HepG2 (cell line): ENCODE measurements at regions not wholly inside any gene's neighbourhood (a gene's known extent, or its start where the extent isn't known, plus 50 kb on each side); places are given as distances from the start of the nearest gene placed in this dataset.
"Not testable (repeated sequence)": the region's sequence is repeated elsewhere in the genome, so short reads cannot be mapped to it uniquely, and the experiment has no call there.

Source experiments
- ATAC-seq: fragments of 200-7000 bp; cut with Tn5 transposase; 3 replicates; pipeline ENCODE4 v1.9.1; 2020; ENCODE audit warnings: mild to moderate bottlenecking, moderate library complexity
- BruUV-seq: library from RNA; stranded (reverse); fragments of 400-500 nt; replicated peaks from 2 replicates; lab custom pipeline; 2021; lab: Mats Ljungman, UMichigan
- CTCF ChIA-PET: fragments of 300-600 bp; formaldehyde crosslinking; extraction: SDS; loops from one replicate; lab custom pipeline; 2021; ENCODE audit warnings: low total read pairs, inconsistent platforms, low intra/inter-chr PET ratio; lab: Yijun Ruan, JAX
- POLR2A ChIA-PET: fragments of 350-600 bp; sonication (Branson Sonifier 250); formaldehyde crosslinking; loops from one replicate; lab custom pipeline; 2020; ENCODE audit warnings: antibody characterized with exemption, inconsistent platforms; lab: Yijun Ruan, JAX
- DNase-seq: peaks from one replicate; pipeline ENCODE4 v3.0.0-alpha.2; 2015; ENCODE audit warnings: low spot score
- FAIRE-seq: peaks from 3 replicates; lab custom pipeline; 2011; peaks lifted over from hg19 to GRCh38; lab: Jason Lieb, UNC
- H2AFZ ChIP-seq: one replicate; pipeline ENCODE4 v1.6.1; 2011; ENCODE audit warnings: low read length, inconsistent platforms
- H3K27ac ChIP-seq: fragments of 300-600 bp; 3 replicates; pipeline ENCODE4 v1.8.0; 2011; ENCODE audit warnings: mixed run types, mild to moderate bottlenecking, mixed read lengths, low read length, inconsistent platforms; ENCODE audit not compliant: insufficient read depth; ENCODE audit errors: extremely low read length
- H3K27me3 ChIP-seq, 2 experiments: fragments of 200-600 bp in 1 of 2; 2 replicates in 1 of 2; 3 replicates in 1 of 2; pipeline versions ENCODE4 v1.6.0 to v1.8.0; 2011; ENCODE audit warnings: low read length in 2 of 2, mild to moderate bottlenecking in 2 of 2, moderate library complexity in 2 of 2, inconsistent platforms in 1 of 2; ENCODE audit not compliant: insufficient read depth in 2 of 2, control insufficient read depth in 1 of 2
- H3K36me3 ChIP-seq, 2 experiments: fragments of 200-600 bp in 1 of 2; replicated peaks in 1 of 2; 2 replicates in 1 of 2; 3 replicates in 1 of 2; pipeline versions ENCODE4 v1.5.1 to v1.8.0; 2011; ENCODE audit warnings: low read length in 2 of 2, inconsistent platforms in 1 of 2; ENCODE audit not compliant: insufficient read depth in 2 of 2, control insufficient read depth in 1 of 2
- H3K4me1 ChIP-seq: 2 replicates; pipeline ENCODE4 v1.5.1; 2012; ENCODE audit warnings: low read length, inconsistent platforms; ENCODE audit not compliant: insufficient read depth
- H3K4me2 ChIP-seq: 2 replicates; pipeline ENCODE4 v1.6.0; 2011; ENCODE audit warnings: low read depth, low read length, inconsistent platforms
- H3K4me3 ChIP-seq, 3 experiments: fragments of 200-600 bp in 1 of 3; sonication (generic), shearing (Covaris generic) in 1 of 3; replicated peaks in 1 of 3; 2 replicates each; pipeline ENCODE4 v1.5.1; 2011 to 2016; ENCODE audit warnings: low read length in 3 of 3, inconsistent platforms in 2 of 3, low read depth in 2 of 3, mild to moderate bottlenecking in 2 of 3, control low read depth in 1 of 3, mixed read lengths in 1 of 3; ENCODE audit not compliant: insufficient read depth in 1 of 3
- H3K79me2 ChIP-seq: one replicate; pipeline ENCODE4 v1.6.1; 2011; ENCODE audit warnings: low read length, inconsistent platforms; ENCODE audit not compliant: insufficient read depth
- H3K9ac ChIP-seq: 2 replicates; pipeline ENCODE4 v1.6.0; 2011; ENCODE audit warnings: mild to moderate bottlenecking, low read depth, low read length, inconsistent platforms; ENCODE audit not compliant: insufficient read depth
- H3K9me3 ChIP-seq: 2 replicates; pipeline ENCODE4 v1.5.1; 2012; ENCODE audit warnings: mild to moderate bottlenecking, low read length
- H4K20me1 ChIP-seq: 2 replicates; pipeline ENCODE4 v1.6.0; 2011; ENCODE audit warnings: inconsistent platforms, mild to moderate bottlenecking, low read length, moderate library complexity; ENCODE audit not compliant: insufficient read depth
- BRF2 ChIP-seq: sonication (generic); formaldehyde crosslinking; IDR thresholded peaks from 2 replicates; pipeline ENCODE4 v1.8.1; 2022; ENCODE audit warnings: mild to moderate bottlenecking, missing genetic modification reagents
- MAFK ChIP-seq, 2 experiments: IDR thresholded peaks in 1 of 2; conservative IDR thresholded peaks in 1 of 2; 2 replicates each; pipeline ENCODE4 v1.6.1; 2011; ENCODE audit warnings: improper control_type of control experiment in 2 of 2, low read length in 2 of 2
- WGBS: methylation state at CpG from one replicate; pipeline ENCODE4 v1.1.6; 2017; ENCODE audit warnings: low lambda C conversion rate; 5-methylcytosine and 5-hydroxymethylcytosine counted together
- in situ Hi-C: cut with HindIII; loops from 2 replicates; pipeline ENCODE4 v1.10.0; 2017; ENCODE audit warnings: low pct_unique_long_range_greater_than_20kb; ENCODE audit not compliant: extremely low pct_ligation_motif_present
- intact Hi-C: fragments of 100-400 bp; cut with micrococcal nuclease; formaldehyde crosslinking; loops from one replicate; pipeline ENCODE4 v1.10.0; 2022; ENCODE audit not compliant: unreplicated experiment

GRCh38 chr11:67820081-67820480 lies 145.7 kb upstream of the ALDH3B2 start:
- TF ChIP-seq MAFK (conservative IDR thresholded peaks at IDR 0.05 in 1 of 2, IDR thresholded peaks at IDR 0.05 in 1 of 2; ENCODE audit: low read length in 2 of 2) (peak in 1 of 2 experiments; percentile 18; a peak in 1 of 4 replicates), BRF2 (CRISPR knock-in tag) (no peak)
- Histone ChIP-seq H3K4me1 (no peaks in the 10 kb centered on the region), H3K27ac (no peak overlapping the region), H4K20me1 (no peaks in the 10 kb centered on the region), H3K4me3 (no peak overlapping the region), H2AFZ (no peak overlapping the region), H3K79me2 (no peaks in the 10 kb centered on the region), H3K9ac (no peak overlapping the region), H3K4me2 (no peak overlapping the region), H3K27me3 (0 out of 5 replicates have a peak, but pooled peaks cover 0 to 5% of the 10 kb centered on the region in 2 experiments), H3K9me3 (no peaks in the 10 kb centered on the region), H3K36me3 (no peaks in the 10 kb centered on the region)
- 34% methylated on average over 8 of the region's 9 CpGs for WGBS
- POLR2A ChIA-PET = no interaction called here
- FAIRE-seq (no peak), DNase-seq (no peak), ATAC-seq (no peak)
- CTCF ChIA-PET = no interaction called here
- no TSS peak for BruUV-seq
- in situ Hi-C loops (no loop called here), intact Hi-C loops (no loop called here)

DNA sequence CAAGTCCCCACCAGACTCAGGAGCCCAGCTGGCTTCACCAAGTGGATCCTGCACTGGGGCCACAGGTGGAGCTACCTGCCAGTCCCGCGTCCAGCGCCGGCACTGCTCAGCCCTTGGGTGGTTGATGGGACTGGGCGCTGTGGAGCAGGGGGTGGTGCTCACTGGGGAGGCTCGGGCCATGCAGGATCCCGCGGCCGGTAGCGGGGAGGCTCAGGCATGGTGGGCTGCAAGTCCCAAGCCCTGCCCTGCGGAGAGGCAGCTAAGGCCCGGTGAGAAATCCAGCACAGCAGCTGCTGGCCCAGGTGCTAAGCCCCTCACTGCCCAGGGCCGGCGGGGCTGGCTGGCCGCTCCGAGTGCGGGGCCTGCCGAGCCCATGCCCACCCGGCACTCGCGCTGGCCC lies 143.1 kb upstream of the ALDH3B2 start:
- H3K27me3 ChIP-seq, ATAC-seq, H3K79me2 ChIP-seq, H4K20me1 ChIP-seq, H3K4me1 ChIP-seq, H3K4me2 ChIP-seq, H2AFZ ChIP-seq, H3K36me3 ChIP-seq, POLR2A ChIA-PET, H3K9me3 ChIP-seq, H3K4me3 ChIP-seq, intact Hi-C loops, H3K9ac ChIP-seq, CTCF ChIA-PET, BruUV-seq, H3K27ac ChIP-seq, in situ Hi-C loops, DNase-seq, FAIRE-seq: not testable (repeated sequence)
- WGBS = no CpG with 5 or more reads among the region's 21 CpGs

GRCh38 chr11:67809301-67809700 lies 134.9 kb upstream of the ALDH3B2 start:
- H3K4me3 ChIP-seq, POLR2A ChIA-PET, H3K27ac ChIP-seq, H3K4me2 ChIP-seq, H4K20me1 ChIP-seq, in situ Hi-C loops, BruUV-seq, H3K27me3 ChIP-seq, H2AFZ ChIP-seq, H3K9me3 ChIP-seq, CTCF ChIA-PET, intact Hi-C loops, ATAC-seq, FAIRE-seq, DNase-seq, H3K4me1 ChIP-seq, H3K36me3 ChIP-seq, H3K9ac ChIP-seq, H3K79me2 ChIP-seq: not testable (repeated sequence)
- WGBS = 46% methylated on average over 2 of the region's 2 CpGs

- H3K9me3 ChIP-seq, ATAC-seq, H3K36me3 ChIP-seq, BruUV-seq, H3K4me2 ChIP-seq, H3K9ac ChIP-seq, H3K27me3 ChIP-seq, POLR2A ChIA-PET, H3K4me3 ChIP-seq, in situ Hi-C loops, H3K27ac ChIP-seq, H3K79me2 ChIP-seq, intact Hi-C loops, H2AFZ ChIP-seq, DNase-seq, CTCF ChIA-PET, H4K20me1 ChIP-seq, FAIRE-seq: not testable (repeated sequence)
- 84% methylated on average over 8 of the region's 14 CpGs for WGBS
- peaks cover 21% of the 10 kb centered on the region for H3K4me1 ChIP-seq
Measured at GRCh38 chr11:67807896-67808295, 133.5 kb upstream of the ALDH3B2 start.
